NCI-H2227 (cell line): ENCODE measurements at regions not wholly inside any gene's neighbourhood (a gene's known extent, or its start where the extent isn't known, plus 50 kb on each side); places are given as distances from the start of the nearest gene placed in this dataset.

Source experiments
- DNase-seq: peaks from one replicate; lab custom pipeline; 2025; ENCODE audit not compliant: unreplicated experiment; lab: John Stamatoyannopoulos, UW

- DNase-seq = peak; percentile 20
These were observed 218.2 kb downstream of the BMP7 start for GRCh38 chr20:57048027-57048869.

- DNase-seq = no peak
These were observed 217.1 kb downstream of the BMP7 start for GRCh38 chr20:57049296-57049695.

GRCh38 chr20:57051096-57051495 lies 215.3 kb downstream of the BMP7 start:
- DNase-seq = no peak

GRCh38 chr20:57053067-57053466 lies 213.4 kb downstream of the BMP7 start:
- DNase-seq = no peak

- DNase-seq = no peak
These were observed 212.5 kb downstream of the BMP7 start for GRCh38 chr20:57053793-57054552.

- no peak for DNase-seq
These were observed 211.1 kb downstream of the BMP7 start for GRCh38 chr20:57055345-57055744.

GRCh38 chr20:57056651-57057050 lies 209.8 kb downstream of the BMP7 start:
- DNase-seq = no peak

GRCh38 chr20:57059055-57059596 lies 207.3 kb downstream of the BMP7 start:
- DNase-seq = no peak

GRCh38 chr20:57060407-57061050 lies 205.9 kb downstream of the BMP7 start:
- DNase-seq = no peak

GRCh38 chr20:57061051-57061900 lies 205.2 kb downstream of the BMP7 start:
- DNase-seq = peak; percentile 4

- no peak for DNase-seq
These were observed 204.2 kb downstream of the BMP7 start for GRCh38 chr20:57062241-57062640.

- no peak for DNase-seq
These were observed 203.7 kb downstream of the BMP7 start for GRCh38 chr20:57062696-57063270.

GRCh38 chr20:57064836-57065235 lies 201.6 kb downstream of the BMP7 start:
- no peak for DNase-seq

- DNase-seq = no peak
These were observed 200.8 kb downstream of the BMP7 start for GRCh38 chr20:57065646-57066045.

GRCh38 chr20:57066126-57066900 lies 200.1 kb downstream of the BMP7 start:
- no peak for DNase-seq

- no peak for DNase-seq
These were observed 197.0 kb downstream of the BMP7 start for GRCh38 chr20:57069442-57069841.

- DNase-seq = no peak
These were observed 196.1 kb downstream of the BMP7 start for GRCh38 chr20:57070296-57070695.

GRCh38 chr20:57071283-57071731 lies 195.1 kb downstream of the BMP7 start:
- DNase-seq = no peak

GRCh38 chr20:57071954-57072583 lies 194.4 kb downstream of the BMP7 start:
- no peak for DNase-seq
